Progenitor cell of endocrine pancreas (in vitro differentiated cells): ENCODE measurements at regions not wholly inside any gene's neighbourhood (a gene's known extent, or its start where the extent isn't known, plus 50 kb on each side); places are given as distances from the start of the nearest gene placed in this dataset.
A peak's percentile ranks its signal among the peaks of the same experiment; 100 is the strongest.

ENCODE experiments used
- DNase-seq: peaks from one replicate; pipeline ENCODE4 v3.0.0; 2021; ENCODE audit warnings: low spot score; ENCODE audit not compliant: unreplicated experiment
- H3K27ac Mint-ChIP-seq: 2 replicates; pipeline ENCODE4 v1.8.0; 2021; ENCODE audit warnings: mild to moderate bottlenecking, moderate library complexity, mixed read lengths
- H3K27me3 Mint-ChIP-seq: 2 replicates; pipeline ENCODE4 v1.8.0; 2021; ENCODE audit warnings: mixed read lengths
- H3K36me3 Mint-ChIP-seq: 2 replicates; pipeline ENCODE4 v1.8.0; 2022; ENCODE audit warnings: mixed read lengths; ENCODE audit not compliant: insufficient read depth
- H3K4me1 Mint-ChIP-seq: 2 replicates; pipeline ENCODE4 v1.8.0; 2021; ENCODE audit warnings: low read depth, mixed read lengths
- H3K4me3 Mint-ChIP-seq: 2 replicates; pipeline ENCODE4 v1.8.0; 2021; ENCODE audit warnings: low read depth, mild to moderate bottlenecking, moderate library complexity, mixed read lengths
- H3K9me3 Mint-ChIP-seq: 2 replicates; pipeline ENCODE4 v1.8.0; 2021; ENCODE audit warnings: low read depth, mixed read lengths
- CTCF ChIP-seq: fragments of 200-600 bp; sonication (generic); IDR thresholded peaks from one replicate; pipeline ENCODE4 v1.5.0; 2021; ENCODE audit warnings: antibody characterized with exemption, mild to moderate bottlenecking; ENCODE audit not compliant: unreplicated experiment

GRCh38 chr4:64594723-64595122 lies 185.5 kb upstream of the TECRL start:
- no peaks in the 10 kb centered on the region for H3K36me3 Mint-ChIP-seq
- H3K27me3 Mint-ChIP-seq: no peaks in the 10 kb centered on the region
- peaks cover 9% of the 10 kb centered on the region for H3K9me3 Mint-ChIP-seq
- DNase-seq: no peak
- no peak for TF ChIP-seq CTCF
- H3K27ac Mint-ChIP-seq: no peak overlapping the region
- H3K4me1 Mint-ChIP-seq: peaks cover 1% of the 10 kb centered on the region
- H3K4me3 Mint-ChIP-seq: no peak overlapping the region

DNA sequence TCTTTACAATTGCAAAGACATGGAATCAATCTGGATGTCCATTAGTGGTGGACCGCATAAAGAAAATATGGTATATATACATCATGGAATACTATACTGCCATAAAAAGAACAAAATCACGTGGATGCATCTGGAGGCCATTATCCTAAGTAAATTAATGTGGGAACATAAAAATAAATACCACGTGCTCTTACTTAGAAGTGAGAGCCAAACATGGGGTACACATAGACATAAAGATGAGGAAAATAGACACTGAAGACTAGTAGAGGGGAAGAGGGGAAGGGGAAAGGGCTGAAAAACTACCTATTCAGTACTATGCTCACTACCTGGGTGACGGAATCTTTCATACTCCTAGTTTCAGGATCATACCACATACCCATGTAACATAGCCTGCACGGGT lies 179.3 kb upstream of the TECRL start:
- no peak overlapping the region for H3K27ac Mint-ChIP-seq
- H3K36me3 Mint-ChIP-seq: no peaks in the 10 kb centered on the region
- peaks cover 19% of the 10 kb centered on the region for H3K9me3 Mint-ChIP-seq
- no peaks in the 10 kb centered on the region for H3K27me3 Mint-ChIP-seq
- no peak for DNase-seq
- no peaks in the 10 kb centered on the region for H3K4me1 Mint-ChIP-seq
- no peak overlapping the region for H3K4me3 Mint-ChIP-seq
- no peak for TF ChIP-seq CTCF

DNA sequence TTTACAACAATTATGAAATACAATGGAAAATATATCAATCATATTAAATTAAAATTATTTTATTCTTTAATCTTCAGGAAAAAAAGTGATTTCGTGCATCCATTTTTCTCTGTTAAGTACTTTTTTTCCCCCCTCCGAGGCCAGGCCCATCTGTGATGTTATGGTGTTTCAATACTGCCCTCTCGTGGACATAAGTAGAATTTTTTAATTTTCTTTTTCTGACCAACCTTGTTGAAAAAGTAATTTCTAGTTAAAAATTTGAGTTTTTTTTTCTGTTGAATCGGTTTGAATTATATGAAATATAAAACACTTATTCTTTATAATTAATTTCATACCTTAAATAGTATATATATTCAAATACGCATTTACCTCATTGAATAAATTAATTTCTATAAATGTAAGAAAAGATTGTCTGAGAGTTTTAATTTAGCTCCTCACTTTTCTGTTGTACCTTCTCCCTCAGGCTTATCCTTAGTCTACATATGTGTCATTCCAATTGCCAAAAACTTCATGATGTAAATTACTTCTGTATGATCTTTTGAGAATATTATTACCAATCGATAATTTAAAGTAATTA lies 175.8 kb upstream of the TECRL start:
- peaks cover 10% of the 10 kb centered on the region for H3K9me3 Mint-ChIP-seq
- H3K36me3 Mint-ChIP-seq: no peaks in the 10 kb centered on the region
- no peaks in the 10 kb centered on the region for H3K27me3 Mint-ChIP-seq
- H3K4me3 Mint-ChIP-seq: no peak overlapping the region
- peak; percentile 80 for TF ChIP-seq CTCF
- DNase-seq: no peak
- no peak overlapping the region for H3K27ac Mint-ChIP-seq
- no peaks in the 10 kb centered on the region for H3K4me1 Mint-ChIP-seq

- no peaks in the 10 kb centered on the region for H3K4me1 Mint-ChIP-seq
- H3K36me3 Mint-ChIP-seq: no peaks in the 10 kb centered on the region
- H3K9me3 Mint-ChIP-seq: peaks cover 4% of the 10 kb centered on the region
- no peaks in the 10 kb centered on the region for H3K27me3 Mint-ChIP-seq
- TF ChIP-seq CTCF: no peak
- no peak overlapping the region for H3K27ac Mint-ChIP-seq
- DNase-seq: no peak
- no peak overlapping the region for H3K4me3 Mint-ChIP-seq
These were observed 174.9 kb upstream of the TECRL start for GRCh38 chr4:64584125-64584524.

GRCh38 chr4:64582492-64582891 lies 173.2 kb upstream of the TECRL start:
- Mint-ChIP-seq H3K27ac (no peak overlapping the region), H3K36me3 (no peaks in the 10 kb centered on the region), H3K4me3 (no peak overlapping the region), H3K4me1 (no peaks in the 10 kb centered on the region), H3K9me3 (no peaks in the 10 kb centered on the region), H3K27me3 (no peaks in the 10 kb centered on the region)
- TF ChIP-seq CTCF: no peak
- no peak for DNase-seq
